ENCODE measurements at regions not wholly inside any gene's neighbourhood (a gene's known extent, or its start where the extent isn't known, plus 50 kb on each side); places are given as distances from the start of the nearest gene placed in this dataset.

- TF ChIP-seq CSRNP3 (CRISPR knock-in tag; IDR thresholded peaks at IDR 0.05) (no peak), TOX (CRISPR knock-in tag; IDR thresholded peaks at IDR 0.05; ENCODE audit: borderline replicate concordance) (no peak), ESRRG (CRISPR knock-in tag; IDR thresholded peaks at IDR 0.05) (no peak), ZNF565 (CRISPR knock-in tag; conservative IDR thresholded peaks at IDR 0.05; ENCODE audit: low read depth) (no peak)
Observed at GRCh38 chr10:44513591-44513990, 128.7 kb upstream of the CXCL12 start (continued).

GRCh38 chr10:44516891-44517290 lies 132.0 kb upstream of the CXCL12 start:
- no peak for ATAC-seq
- TF ChIP-seq POU6F1 (CRISPR knock-in tag; IDR thresholded peaks at IDR 0.05; ENCODE audit: borderline replicate concordance, low read depth) (no peak), ZNF565 (CRISPR knock-in tag; conservative IDR thresholded peaks at IDR 0.05; ENCODE audit: low read depth) (no peak), BACH2 (CRISPR knock-in tag; IDR thresholded peaks at IDR 0.05; ENCODE audit: borderline replicate concordance) (no peak), ZFP3 (CRISPR knock-in tag; IDR thresholded peaks at IDR 0.05) (no peak), CSDC2 (CRISPR knock-in tag; IDR thresholded peaks at IDR 0.05) (no peak), ZNF8 (CRISPR knock-in tag; IDR thresholded peaks at IDR 0.05) (no peak), ARNTL (CRISPR knock-in tag; IDR thresholded peaks at IDR 0.05; ENCODE audit: borderline replicate concordance, low read depth) (no peak), RARB (CRISPR knock-in tag; IDR thresholded peaks at IDR 0.05) (no peak), ESRRG (CRISPR knock-in tag; IDR thresholded peaks at IDR 0.05) (no peak), SNAI2 (CRISPR knock-in tag; IDR thresholded peaks at IDR 0.05) (no peak)

GRCh38 chr10:44517635-44518034 lies 132.7 kb upstream of the CXCL12 start:
- TF ChIP-seq CREB5 (CRISPR knock-in tag; IDR thresholded peaks at IDR 0.05; ENCODE audit: low read depth) (no peak), CSDC2 (CRISPR knock-in tag; IDR thresholded peaks at IDR 0.05) (no peak), ZFP3 (CRISPR knock-in tag; IDR thresholded peaks at IDR 0.05) (no peak), ZNF8 (CRISPR knock-in tag; IDR thresholded peaks at IDR 0.05) (no peak), PPARA (CRISPR knock-in tag; IDR thresholded peaks at IDR 0.05; ENCODE audit: borderline replicate concordance) (no peak), TSHZ2 (CRISPR knock-in tag; IDR thresholded peaks at IDR 0.05) (no peak), ZNF565 (CRISPR knock-in tag; conservative IDR thresholded peaks at IDR 0.05; ENCODE audit: low read depth) (no peak), PATZ1 (CRISPR knock-in tag; IDR thresholded peaks at IDR 0.05; ENCODE audit: borderline replicate concordance) (no peak), ISL1 (CRISPR knock-in tag; IDR thresholded peaks at IDR 0.05) (no peak), TOX (CRISPR knock-in tag; IDR thresholded peaks at IDR 0.05; ENCODE audit: borderline replicate concordance) (no peak), BACH2 (CRISPR knock-in tag; IDR thresholded peaks at IDR 0.05; ENCODE audit: borderline replicate concordance) (no peak), CSRNP3 (CRISPR knock-in tag; IDR thresholded peaks at IDR 0.05) (no peak), POU6F1 (CRISPR knock-in tag; IDR thresholded peaks at IDR 0.05; ENCODE audit: borderline replicate concordance, low read depth) (no peak), SNAI2 (CRISPR knock-in tag; IDR thresholded peaks at IDR 0.05) (no peak), ZC3H10 (CRISPR knock-in tag; IDR thresholded peaks at IDR 0.05) (no peak), ZNF70 (CRISPR knock-in tag; IDR thresholded peaks at IDR 0.05) (no peak), ARNTL (CRISPR knock-in tag; IDR thresholded peaks at IDR 0.05; ENCODE audit: borderline replicate concordance, low read depth) (no peak), OSR1 (CRISPR knock-in tag; IDR thresholded peaks at IDR 0.05) (no peak), ZFP30 (CRISPR knock-in tag; IDR thresholded peaks at IDR 0.05) (no peak), ESRRG (CRISPR knock-in tag; IDR thresholded peaks at IDR 0.05) (no peak)
- ATAC-seq = peak; percentile 61; the same call in 2 of the 3 replicates

Measured in SK-N-SH treated with all-trans-retinoic acid at 6 μM for 48 hours (cell line).